ENCODE measurements at regions not wholly inside any gene's neighbourhood (a gene's known extent, or its start where the extent isn't known, plus 50 kb on each side); places are given as distances from the start of the nearest gene placed in this dataset.
"Not testable (repeated sequence)": the region's sequence is repeated elsewhere in the genome, so short reads cannot be mapped to it uniquely, and the experiment has no call there.

DNA sequence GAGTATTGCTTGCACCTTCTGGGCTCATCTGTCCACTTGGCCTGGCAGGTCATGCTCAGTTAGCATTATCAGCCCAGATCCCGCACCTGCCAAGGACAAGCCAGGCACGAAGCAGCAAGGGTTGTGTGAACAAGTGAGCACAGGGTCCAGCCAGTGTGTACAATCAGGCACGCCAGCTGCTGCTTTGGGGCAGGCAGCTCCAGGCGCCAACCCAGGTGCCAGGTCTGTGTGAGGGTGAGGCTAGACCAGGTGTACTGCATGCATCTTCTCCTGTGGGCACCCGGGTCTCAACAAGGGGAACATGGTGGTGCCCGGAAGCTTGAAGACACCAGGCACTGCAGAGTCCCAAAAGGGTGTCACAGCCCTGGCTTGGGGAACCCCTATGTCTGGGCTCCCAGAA lies 1446.8 kb downstream of the PCDH9 start:
- WGBS (ENCODE audit: low lambda C conversion rate, missing lambda C conversion rate), result 97% methylated on average over 6 of the region's 6 CpGs
- Histone ChIP-seq H3K4me2 (no peak overlapping the region), H3K27me3 (no peaks in the 10 kb centered on the region)

DNA sequence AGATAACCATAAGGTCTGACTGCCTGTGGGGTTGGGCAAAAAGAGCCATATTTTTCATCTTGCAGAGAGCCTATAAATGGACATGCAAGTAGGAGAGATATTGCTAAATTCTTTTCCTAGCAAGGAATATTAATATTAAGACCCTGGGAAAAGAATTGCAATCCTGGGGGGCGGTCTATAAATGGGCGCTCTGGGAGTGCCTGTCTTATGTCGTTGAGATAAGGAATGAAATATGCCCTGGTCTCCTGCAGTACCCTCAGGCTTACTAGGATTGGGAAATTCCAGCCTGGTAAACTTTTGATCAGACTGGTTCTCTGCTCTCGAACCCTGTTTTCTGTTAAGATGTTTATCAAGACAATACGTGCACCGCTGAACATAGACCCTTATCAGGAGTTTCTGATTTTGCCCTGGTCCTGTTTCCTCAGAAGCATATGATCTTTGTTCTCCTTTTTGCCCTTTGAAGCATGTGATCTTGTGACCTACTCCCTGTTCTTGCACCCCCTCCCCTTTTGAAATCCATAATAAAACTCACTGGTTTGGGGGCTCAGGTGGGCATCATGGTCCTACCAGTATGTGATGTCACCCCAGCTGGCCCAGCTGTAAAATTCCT lies 1458.3 kb downstream of the PCDH9 start:
- not testable (repeated sequence) for H3K4me1 ChIP-seq (ENCODE audit: insufficient read depth); H4K20me1 ChIP-seq (ENCODE audit: insufficient read depth, poor library complexity, severe bottlenecking); DNase-seq (ENCODE audit: low spot score); H3K27me3 ChIP-seq; H3K9me3 ChIP-seq (ENCODE audit: low read depth); H3K27ac ChIP-seq; H3K36me3 ChIP-seq (replicated peaks; ENCODE audit: insufficient read depth, low read depth); H3K79me2 ChIP-seq; H3K4me3 ChIP-seq; H3K9me2 ChIP-seq (replicated peaks; ENCODE audit: insufficient read depth); H3K4me2 ChIP-seq; H2AFZ ChIP-seq
- WGBS (ENCODE audit: low lambda C conversion rate, missing lambda C conversion rate), result 78% methylated on average over 6 of the region's 6 CpGs

More for the DNA sequence above, 1446.8 kb downstream of the PCDH9 start:
- Histone ChIP-seq H3K9me3 (ENCODE audit: low read depth) (no peaks in the 10 kb centered on the region), H2AFZ (no peak overlapping the region), H3K27ac (no peak overlapping the region), H3K9me2 (replicated peaks; ENCODE audit: insufficient read depth) (no peaks in the 10 kb centered on the region), H3K36me3 (replicated peaks; ENCODE audit: insufficient read depth, low read depth) (no peaks in the 10 kb centered on the region), H3K4me3 (no peak overlapping the region), H4K20me1 (ENCODE audit: insufficient read depth, poor library complexity, severe bottlenecking) (no peaks in the 10 kb centered on the region), H3K4me1 (ENCODE audit: insufficient read depth) (no peaks in the 10 kb centered on the region), H3K79me2 (no peaks in the 10 kb centered on the region)
- no peak for DNase-seq (ENCODE audit: low spot score)
- TF ChIP-seq, protein P1, sequence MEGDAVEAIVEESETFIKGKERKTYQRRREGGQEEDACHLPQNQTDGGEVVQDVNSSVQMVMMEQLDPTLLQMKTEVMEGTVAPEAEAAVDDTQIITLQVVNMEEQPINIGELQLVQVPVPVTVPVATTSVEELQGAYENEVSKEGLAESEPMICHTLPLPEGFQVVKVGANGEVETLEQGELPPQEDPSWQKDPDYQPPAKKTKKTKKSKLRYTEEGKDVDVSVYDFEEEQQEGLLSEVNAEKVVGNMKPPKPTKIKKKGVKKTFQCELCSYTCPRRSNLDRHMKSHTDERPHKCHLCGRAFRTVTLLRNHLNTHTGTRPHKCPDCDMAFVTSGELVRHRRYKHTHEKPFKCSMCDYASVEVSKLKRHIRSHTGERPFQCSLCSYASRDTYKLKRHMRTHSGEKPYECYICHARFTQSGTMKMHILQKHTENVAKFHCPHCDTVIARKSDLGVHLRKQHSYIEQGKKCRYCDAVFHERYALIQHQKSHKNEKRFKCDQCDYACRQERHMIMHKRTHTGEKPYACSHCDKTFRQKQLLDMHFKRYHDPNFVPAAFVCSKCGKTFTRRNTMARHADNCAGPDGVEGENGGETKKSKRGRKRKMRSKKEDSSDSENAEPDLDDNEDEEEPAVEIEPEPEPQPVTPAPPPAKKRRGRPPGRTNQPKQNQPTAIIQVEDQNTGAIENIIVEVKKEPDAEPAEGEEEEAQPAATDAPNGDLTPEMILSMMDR (IDR thresholded peaks at IDR 0.05; ENCODE audit: poor library complexity), result no peak
- TF ChIP-seq EZH2 (IDR thresholded peaks at IDR 0.05; ENCODE audit: borderline replicate concordance) (no peak), EZH2phosphoT487 (IDR thresholded peaks at IDR 0.05; ENCODE audit: low read depth, severe bottlenecking, unreplicated experiment) (no peak)

DNA sequence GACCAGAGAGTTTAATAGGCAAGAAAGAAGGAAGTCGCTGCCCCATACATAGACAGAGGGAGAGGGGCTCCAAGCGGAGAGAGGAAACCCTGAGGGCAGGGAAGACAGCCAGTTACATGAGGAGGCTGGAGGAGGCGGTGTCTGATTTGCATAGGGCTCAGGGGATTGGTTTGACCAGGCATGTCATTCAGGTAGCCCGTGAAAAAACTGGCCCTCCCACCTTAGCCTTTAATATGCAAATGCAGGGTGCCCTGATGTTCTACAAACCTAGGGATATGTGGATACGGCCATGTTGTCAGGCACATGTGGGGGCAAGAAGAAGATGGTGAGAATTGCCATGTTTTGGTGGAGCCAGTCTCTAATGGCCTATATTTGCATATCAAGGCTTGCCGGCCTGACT lies 1461.6 kb downstream of the PCDH9 start:
- no peaks in the 10 kb centered on the region for H3K79me2 ChIP-seq
- no peak overlapping the region for H3K27ac ChIP-seq
- H3K27me3 ChIP-seq, result no peaks in the 10 kb centered on the region
- 80% methylated on average over 6 of the region's 6 CpGs for WGBS (ENCODE audit: low lambda C conversion rate, missing lambda C conversion rate)
- no peak for DNase-seq (ENCODE audit: low spot score)
- H3K4me1 ChIP-seq (ENCODE audit: insufficient read depth), result no peaks in the 10 kb centered on the region
- no peak overlapping the region for H3K4me3 ChIP-seq
- no peaks in the 10 kb centered on the region for H3K36me3 ChIP-seq (replicated peaks; ENCODE audit: insufficient read depth, low read depth)
- H3K9me3 ChIP-seq (ENCODE audit: low read depth), result no peaks in the 10 kb centered on the region
- TF ChIP-seq EZH2phosphoT487 (IDR thresholded peaks at IDR 0.05; ENCODE audit: low read depth, severe bottlenecking, unreplicated experiment) (no peak), EZH2 (IDR thresholded peaks at IDR 0.05; ENCODE audit: borderline replicate concordance) (no peak)
- TF ChIP-seq, protein P1 (IDR thresholded peaks at IDR 0.05; ENCODE audit: poor library complexity), result no peak
- H3K4me2 ChIP-seq, result no peak overlapping the region
- no peaks in the 10 kb centered on the region for H3K9me2 ChIP-seq (replicated peaks; ENCODE audit: insufficient read depth)
- H4K20me1 ChIP-seq (ENCODE audit: insufficient read depth, poor library complexity, severe bottlenecking), result no peaks in the 10 kb centered on the region
- H2AFZ ChIP-seq, result no peak overlapping the region

DNA sequence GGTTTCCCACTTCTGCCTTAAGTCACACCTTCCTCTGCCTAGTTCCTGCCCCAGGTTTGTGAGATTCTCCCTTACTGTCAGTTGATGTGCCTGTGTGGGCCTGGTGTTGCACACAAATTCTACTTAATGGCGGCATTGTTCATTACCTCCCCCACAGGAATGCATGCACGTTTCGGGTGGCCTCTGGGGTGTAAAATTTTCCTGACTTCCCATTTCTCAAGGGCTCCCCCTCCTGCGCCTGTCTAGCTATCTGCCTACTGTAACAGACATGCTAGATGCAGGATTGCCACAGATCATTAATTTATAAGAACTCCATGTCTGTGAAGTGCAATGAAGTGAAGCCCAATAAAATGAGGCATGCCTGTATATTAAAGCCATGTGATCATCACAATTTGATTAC lies 1466.3 kb downstream of the PCDH9 start:
- no peak overlapping the region for H3K4me3 ChIP-seq
- no peaks in the 10 kb centered on the region for H3K9me2 ChIP-seq (replicated peaks; ENCODE audit: insufficient read depth)
- no peaks in the 10 kb centered on the region for H3K79me2 ChIP-seq
- no peaks in the 10 kb centered on the region for H3K27me3 ChIP-seq
- no peaks in the 10 kb centered on the region for H3K9me3 ChIP-seq (ENCODE audit: low read depth)
- no peak overlapping the region for H2AFZ ChIP-seq
- H3K4me1 ChIP-seq (ENCODE audit: insufficient read depth), result no peaks in the 10 kb centered on the region
- no peak for DNase-seq (ENCODE audit: low spot score)
- no peaks in the 10 kb centered on the region for H4K20me1 ChIP-seq (ENCODE audit: insufficient read depth, poor library complexity, severe bottlenecking)
- H3K4me2 ChIP-seq, result no peak overlapping the region
- 71% methylated on average over 4 of the region's 4 CpGs for WGBS (ENCODE audit: low lambda C conversion rate, missing lambda C conversion rate)
- no peaks in the 10 kb centered on the region for H3K36me3 ChIP-seq (replicated peaks; ENCODE audit: insufficient read depth, low read depth)
- TF ChIP-seq EZH2 (IDR thresholded peaks at IDR 0.05; ENCODE audit: borderline replicate concordance) (no peak), EZH2phosphoT487 (IDR thresholded peaks at IDR 0.05; ENCODE audit: low read depth, severe bottlenecking, unreplicated experiment) (no peak)
- TF ChIP-seq, protein P1 (IDR thresholded peaks at IDR 0.05; ENCODE audit: poor library complexity), result no peak
- H3K27ac ChIP-seq, result no peak overlapping the region

Measured in hepatocyte (in vitro differentiated cells).